WTC11 (cell line): ENCODE measurements at regions not wholly inside any gene's neighbourhood (a gene's known extent, or its start where the extent isn't known, plus 50 kb on each side); places are given as distances from the start of the nearest gene placed in this dataset.

ENCODE experiments used
- ATAC-seq: fragments of 200-7000 bp; cut with Tn5 transposase; 2 replicates; pipeline ENCODE4 v1.10.0; 2021; ENCODE audit warnings: mild to moderate bottlenecking, moderate library complexity
- CTCF ChIA-PET: fragments of 300-600 bp; sonication (Branson Sonifier 250); formaldehyde crosslinking; loops from one replicate; lab custom pipeline; 2021; ENCODE audit warnings: antibody characterized with exemption; lab: Charles Lee
- POLR2A ChIA-PET: fragments of 350-600 bp; sonication (Branson Sonifier 250); formaldehyde crosslinking; loops from one replicate; lab custom pipeline; 2021; ENCODE audit warnings: antibody characterized with exemption; lab: Charles Lee
- DNase-seq: peaks from one replicate; pipeline ENCODE4 v3.0.0; 2021; ENCODE audit warnings: low spot score
- H3K27ac Mint-ChIP-seq: 2 replicates; pipeline ENCODE4 v1.8.0; 2021; ENCODE audit warnings: mixed read lengths
- H3K27me3 Mint-ChIP-seq: 2 replicates; pipeline ENCODE4 v1.8.0; 2021; ENCODE audit warnings: low read depth, mild to moderate bottlenecking, moderate library complexity, mixed read lengths
- H3K36me3 Mint-ChIP-seq: 2 replicates; pipeline ENCODE4 v1.8.0; 2021; ENCODE audit warnings: mixed read lengths
- H3K4me1 Mint-ChIP-seq: 2 replicates; pipeline ENCODE4 v1.8.0; 2022; ENCODE audit warnings: mixed read lengths
- H3K4me3 Mint-ChIP-seq: 2 replicates; pipeline ENCODE4 v1.8.0; 2021; ENCODE audit warnings: mild to moderate bottlenecking, moderate library complexity, mixed read lengths
- H3K9me3 Mint-ChIP-seq: 2 replicates; pipeline ENCODE4 v1.8.0; 2021; ENCODE audit warnings: mixed read lengths
- CBFB ChIP-seq: sonication (generic); formaldehyde crosslinking; IDR thresholded peaks from 2 replicates; pipeline ENCODE4 v1.8.1; 2022; ENCODE audit warnings: mild to moderate bottlenecking, low read depth, missing genetic modification reagents
- FOXJ3 ChIP-seq: sonication (generic); formaldehyde crosslinking; IDR thresholded peaks from 2 replicates; pipeline ENCODE4 v1.9.0; 2021; ENCODE audit warnings: missing genetic modification reagents, mild to moderate bottlenecking, borderline replicate concordance
- NR2C2 ChIP-seq: sonication (generic); formaldehyde crosslinking; IDR thresholded peaks from 2 replicates; pipeline ENCODE4 v1.8.0; 2022; ENCODE audit warnings: mild to moderate bottlenecking, missing genetic modification reagents
- SP1 ChIP-seq: sonication (generic); formaldehyde crosslinking; conservative IDR thresholded peaks from 2 replicates; pipeline ENCODE4 v1.8.1; 2022; ENCODE audit warnings: missing genetic modification reagents
- TP53 ChIP-seq: sonication (generic); formaldehyde crosslinking; IDR thresholded peaks from 2 replicates; pipeline ENCODE4 v1.8.1; 2023; ENCODE audit warnings: mild to moderate bottlenecking, missing genetic modification reagents
- ZNF138 ChIP-seq: sonication (generic); formaldehyde crosslinking; conservative IDR thresholded peaks from 2 replicates; pipeline ENCODE4 v1.8.1; 2022; ENCODE audit warnings: mild to moderate bottlenecking, moderate library complexity, missing genetic modification reagents
- ZNF317 ChIP-seq: sonication (generic); formaldehyde crosslinking; IDR thresholded peaks from 2 replicates; pipeline ENCODE4 v1.8.1; 2023; ENCODE audit warnings: low read depth, mild to moderate bottlenecking, moderate library complexity, missing genetic modification reagents, borderline replicate concordance
- TF ChIP-seq, protein P1 (sequence below): sonication (generic); formaldehyde crosslinking; IDR thresholded peaks from 2 replicates; pipeline ENCODE4 v1.8.0; 2022; ENCODE audit warnings: mild to moderate bottlenecking, missing genetic modification reagents
- TF ChIP-seq, protein P2 (sequence below): sonication (generic); formaldehyde crosslinking; IDR thresholded peaks from 2 replicates; pipeline ENCODE4 v1.8.1; 2023; ENCODE audit warnings: mild to moderate bottlenecking, moderate library complexity, missing genetic modification reagents
- TF ChIP-seq, protein P3 (sequence below): sonication (generic); formaldehyde crosslinking; IDR thresholded peaks from 2 replicates; pipeline ENCODE4 v1.8.0; 2023; ENCODE audit warnings: missing genetic modification reagents, mild to moderate bottlenecking, borderline replicate concordance
- TF ChIP-seq, protein P4 (sequence below): sonication (generic); formaldehyde crosslinking; IDR thresholded peaks from 2 replicates; pipeline ENCODE4 v1.8.0; 2022; ENCODE audit warnings: missing genetic modification reagents
- TF ChIP-seq, protein P5 (sequence below): sonication (generic); formaldehyde crosslinking; IDR thresholded peaks from 2 replicates; pipeline ENCODE4 v1.8.1; 2023; ENCODE audit warnings: mild to moderate bottlenecking, missing genetic modification reagents, moderate library complexity

DNA sequence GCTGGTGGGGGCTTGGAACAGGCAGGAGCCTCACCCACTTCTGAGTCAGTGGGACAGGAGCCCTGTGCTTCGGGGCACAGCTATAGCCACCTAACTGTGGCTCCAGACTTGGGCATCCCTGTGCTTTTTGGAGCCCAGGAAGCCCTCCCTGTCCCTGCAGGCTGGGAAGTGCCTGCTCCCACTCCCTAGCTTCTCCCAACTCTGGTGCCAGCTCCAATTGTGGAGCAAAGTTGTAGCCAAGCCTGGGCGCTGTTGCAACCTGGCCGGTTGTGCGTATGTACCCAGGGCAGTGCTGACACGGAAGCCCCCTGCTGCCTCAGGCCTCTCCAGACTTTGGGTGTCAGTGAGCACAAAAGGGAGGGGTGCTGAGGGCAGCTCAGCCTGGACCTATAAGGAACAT lies 601.7 kb upstream of the GJE1 start (continued):
- TF ChIP-seq, protein P1, sequence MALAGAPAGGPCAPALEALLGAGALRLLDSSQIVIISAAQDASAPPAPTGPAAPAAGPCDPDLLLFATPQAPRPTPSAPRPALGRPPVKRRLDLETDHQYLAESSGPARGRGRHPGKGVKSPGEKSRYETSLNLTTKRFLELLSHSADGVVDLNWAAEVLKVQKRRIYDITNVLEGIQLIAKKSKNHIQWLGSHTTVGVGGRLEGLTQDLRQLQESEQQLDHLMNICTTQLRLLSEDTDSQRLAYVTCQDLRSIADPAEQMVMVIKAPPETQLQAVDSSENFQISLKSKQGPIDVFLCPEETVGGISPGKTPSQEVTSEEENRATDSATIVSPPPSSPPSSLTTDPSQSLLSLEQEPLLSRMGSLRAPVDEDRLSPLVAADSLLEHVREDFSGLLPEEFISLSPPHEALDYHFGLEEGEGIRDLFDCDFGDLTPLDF (CRISPR knock-in tag): no peak
- no peak for TF ChIP-seq CBFB (CRISPR knock-in tag)
- TF ChIP-seq, protein P2, sequence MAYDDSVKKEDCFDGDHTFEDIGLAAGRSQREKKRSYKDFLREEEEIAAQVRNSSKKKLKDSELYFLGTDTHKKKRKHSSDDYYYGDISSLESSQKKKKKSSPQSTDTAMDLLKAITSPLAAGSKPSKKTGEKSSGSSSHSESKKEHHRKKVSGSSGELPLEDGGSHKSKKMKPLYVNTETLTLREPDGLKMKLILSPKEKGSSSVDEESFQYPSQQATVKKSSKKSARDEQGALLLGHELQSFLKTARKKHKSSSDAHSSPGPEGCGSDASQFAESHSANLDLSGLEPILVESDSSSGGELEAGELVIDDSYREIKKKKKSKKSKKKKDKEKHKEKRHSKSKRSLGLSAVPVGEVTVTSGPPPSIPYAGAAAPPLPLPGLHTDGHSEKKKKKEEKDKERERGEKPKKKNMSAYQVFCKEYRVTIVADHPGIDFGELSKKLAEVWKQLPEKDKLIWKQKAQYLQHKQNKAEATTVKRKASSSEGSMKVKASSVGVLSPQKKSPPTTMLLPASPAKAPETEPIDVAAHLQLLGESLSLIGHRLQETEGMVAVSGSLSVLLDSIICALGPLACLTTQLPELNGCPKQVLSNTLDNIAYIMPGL (CRISPR knock-in tag): no peak
- no peak for TF ChIP-seq ZNF317 (CRISPR knock-in tag)
- TF ChIP-seq TP53 (CRISPR knock-in tag): no peak
- TF ChIP-seq SP1 (CRISPR knock-in tag): no peak
- no peak for TF ChIP-seq ZNF138 (CRISPR knock-in tag)
- TF ChIP-seq, protein P3, sequence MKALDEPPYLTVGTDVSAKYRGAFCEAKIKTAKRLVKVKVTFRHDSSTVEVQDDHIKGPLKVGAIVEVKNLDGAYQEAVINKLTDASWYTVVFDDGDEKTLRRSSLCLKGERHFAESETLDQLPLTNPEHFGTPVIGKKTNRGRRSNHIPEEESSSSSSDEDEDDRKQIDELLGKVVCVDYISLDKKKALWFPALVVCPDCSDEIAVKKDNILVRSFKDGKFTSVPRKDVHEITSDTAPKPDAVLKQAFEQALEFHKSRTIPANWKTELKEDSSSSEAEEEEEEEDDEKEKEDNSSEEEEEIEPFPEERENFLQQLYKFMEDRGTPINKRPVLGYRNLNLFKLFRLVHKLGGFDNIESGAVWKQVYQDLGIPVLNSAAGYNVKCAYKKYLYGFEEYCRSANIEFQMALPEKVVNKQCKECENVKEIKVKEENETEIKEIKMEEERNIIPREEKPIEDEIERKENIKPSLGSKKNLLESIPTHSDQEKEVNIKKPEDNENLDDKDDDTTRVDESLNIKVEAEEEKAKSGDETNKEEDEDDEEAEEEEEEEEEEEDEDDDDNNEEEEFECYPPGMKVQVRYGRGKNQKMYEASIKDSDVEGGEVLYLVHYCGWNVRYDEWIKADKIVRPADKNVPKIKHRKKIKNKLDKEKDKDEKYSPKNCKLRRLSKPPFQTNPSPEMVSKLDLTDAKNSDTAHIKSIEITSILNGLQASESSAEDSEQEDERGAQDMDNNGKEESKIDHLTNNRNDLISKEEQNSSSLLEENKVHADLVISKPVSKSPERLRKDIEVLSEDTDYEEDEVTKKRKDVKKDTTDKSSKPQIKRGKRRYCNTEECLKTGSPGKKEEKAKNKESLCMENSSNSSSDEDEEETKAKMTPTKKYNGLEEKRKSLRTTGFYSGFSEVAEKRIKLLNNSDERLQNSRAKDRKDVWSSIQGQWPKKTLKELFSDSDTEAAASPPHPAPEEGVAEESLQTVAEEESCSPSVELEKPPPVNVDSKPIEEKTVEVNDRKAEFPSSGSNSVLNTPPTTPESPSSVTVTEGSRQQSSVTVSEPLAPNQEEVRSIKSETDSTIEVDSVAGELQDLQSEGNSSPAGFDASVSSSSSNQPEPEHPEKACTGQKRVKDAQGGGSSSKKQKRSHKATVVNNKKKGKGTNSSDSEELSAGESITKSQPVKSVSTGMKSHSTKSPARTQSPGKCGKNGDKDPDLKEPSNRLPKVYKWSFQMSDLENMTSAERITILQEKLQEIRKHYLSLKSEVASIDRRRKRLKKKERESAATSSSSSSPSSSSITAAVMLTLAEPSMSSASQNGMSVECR: no peak
- no peak for TF ChIP-seq FOXJ3 (CRISPR knock-in tag)

DNA sequence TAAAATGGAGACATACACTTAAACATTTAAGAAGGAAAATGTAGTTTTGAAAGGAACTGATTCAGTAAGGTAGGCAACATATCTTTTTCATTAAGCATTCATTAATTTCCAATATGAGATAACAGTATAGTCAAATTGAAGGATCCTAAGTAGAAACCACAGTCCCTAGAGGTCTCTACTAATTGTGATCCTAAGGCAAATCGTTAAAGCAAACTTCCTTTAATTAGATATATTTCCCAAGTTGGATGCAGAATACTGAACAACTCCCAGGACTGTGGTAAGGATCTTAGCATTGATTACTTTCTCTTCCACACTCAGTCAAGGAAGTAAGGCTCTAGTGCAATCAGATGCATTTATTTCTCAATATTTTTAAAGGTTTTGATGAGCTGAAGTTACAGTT lies 604.1 kb upstream of the GJE1 start:
- Mint-ChIP-seq H3K27ac (no peak overlapping the region), H3K36me3 (no peaks in the 10 kb centered on the region), H3K9me3 (peaks cover 7% of the 10 kb centered on the region), H3K4me3 (no peak overlapping the region), H3K4me1 (peaks cover 8% of the 10 kb centered on the region), H3K27me3 (no peaks in the 10 kb centered on the region)
- DNase-seq: no peak
- ATAC-seq: no peak
- ChIA-PET POLR2A (no interaction called here), CTCF (no interaction called here)
- TF ChIP-seq, protein P4, sequence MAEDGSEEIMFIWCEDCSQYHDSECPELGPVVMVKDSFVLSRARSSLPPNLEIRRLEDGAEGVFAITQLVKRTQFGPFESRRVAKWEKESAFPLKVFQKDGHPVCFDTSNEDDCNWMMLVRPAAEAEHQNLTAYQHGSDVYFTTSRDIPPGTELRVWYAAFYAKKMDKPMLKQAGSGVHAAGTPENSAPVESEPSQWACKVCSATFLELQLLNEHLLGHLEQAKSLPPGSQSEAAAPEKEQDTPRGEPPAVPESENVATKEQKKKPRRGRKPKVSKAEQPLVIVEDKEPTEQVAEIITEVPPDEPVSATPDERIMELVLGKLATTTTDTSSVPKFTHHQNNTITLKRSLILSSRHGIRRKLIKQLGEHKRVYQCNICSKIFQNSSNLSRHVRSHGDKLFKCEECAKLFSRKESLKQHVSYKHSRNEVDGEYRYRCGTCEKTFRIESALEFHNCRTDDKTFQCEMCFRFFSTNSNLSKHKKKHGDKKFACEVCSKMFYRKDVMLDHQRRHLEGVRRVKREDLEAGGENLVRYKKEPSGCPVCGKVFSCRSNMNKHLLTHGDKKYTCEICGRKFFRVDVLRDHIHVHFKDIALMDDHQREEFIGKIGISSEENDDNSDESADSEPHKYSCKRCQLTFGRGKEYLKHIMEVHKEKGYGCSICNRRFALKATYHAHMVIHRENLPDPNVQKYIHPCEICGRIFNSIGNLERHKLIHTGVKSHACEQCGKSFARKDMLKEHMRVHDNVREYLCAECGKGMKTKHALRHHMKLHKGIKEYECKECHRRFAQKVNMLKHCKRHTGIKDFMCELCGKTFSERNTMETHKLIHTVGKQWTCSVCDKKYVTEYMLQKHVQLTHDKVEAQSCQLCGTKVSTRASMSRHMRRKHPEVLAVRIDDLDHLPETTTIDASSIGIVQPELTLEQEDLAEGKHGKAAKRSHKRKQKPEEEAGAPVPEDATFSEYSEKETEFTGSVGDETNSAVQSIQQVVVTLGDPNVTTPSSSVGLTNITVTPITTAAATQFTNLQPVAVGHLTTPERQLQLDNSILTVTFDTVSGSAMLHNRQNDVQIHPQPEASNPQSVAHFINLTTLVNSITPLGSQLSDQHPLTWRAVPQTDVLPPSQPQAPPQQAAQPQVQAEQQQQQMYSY (CRISPR knock-in tag): no peak
- TF ChIP-seq, protein P5, sequence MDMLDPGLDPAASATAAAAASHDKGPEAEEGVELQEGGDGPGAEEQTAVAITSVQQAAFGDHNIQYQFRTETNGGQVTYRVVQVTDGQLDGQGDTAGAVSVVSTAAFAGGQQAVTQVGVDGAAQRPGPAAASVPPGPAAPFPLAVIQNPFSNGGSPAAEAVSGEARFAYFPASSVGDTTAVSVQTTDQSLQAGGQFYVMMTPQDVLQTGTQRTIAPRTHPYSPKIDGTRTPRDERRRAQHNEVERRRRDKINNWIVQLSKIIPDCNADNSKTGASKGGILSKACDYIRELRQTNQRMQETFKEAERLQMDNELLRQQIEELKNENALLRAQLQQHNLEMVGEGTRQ (CRISPR knock-in tag): no peak
- TF ChIP-seq, all 79 proteins: peak for 0

DNA sequence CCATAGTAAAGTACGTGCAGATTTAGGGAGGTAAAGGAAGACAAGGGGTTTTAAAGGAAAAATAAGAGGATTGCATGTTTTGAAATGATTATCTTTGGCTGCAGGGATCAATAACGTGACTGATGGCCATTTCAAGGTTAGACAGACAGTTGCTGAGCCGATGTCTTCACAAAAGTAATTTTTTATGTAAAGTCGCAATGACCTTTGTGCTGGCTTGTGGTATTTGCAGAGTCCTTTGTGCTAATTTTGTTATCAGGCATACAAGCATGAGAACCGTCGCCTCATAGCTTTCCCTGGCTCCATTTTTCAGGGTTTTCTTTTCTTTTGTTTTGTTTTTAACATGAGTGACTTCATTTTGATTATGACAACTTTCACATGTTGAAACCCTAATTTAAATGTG lies 605.7 kb upstream of the GJE1 start:
- H3K36me3 Mint-ChIP-seq: no peaks in the 10 kb centered on the region
- TF ChIP-seq NR2C2 (CRISPR knock-in tag): no peak
- TF ChIP-seq, all 79 proteins: peak for 0
- Mint-ChIP-seq H3K4me3 (no peak overlapping the region), H3K27me3 (no peaks in the 10 kb centered on the region), H3K4me1 (peaks cover 3% of the 10 kb centered on the region), H3K27ac (no peak overlapping the region), H3K9me3 (peaks cover 12% of the 10 kb centered on the region)
- ChIA-PET CTCF (no interaction called here), POLR2A (no interaction called here)
- DNase-seq: no peak
- no peak for ATAC-seq
